ENCODE measurements at regions not wholly inside any gene's neighbourhood (a gene's known extent, or its start where the extent isn't known, plus 50 kb on each side); places are given as distances from the start of the nearest gene placed in this dataset.

DNA sequence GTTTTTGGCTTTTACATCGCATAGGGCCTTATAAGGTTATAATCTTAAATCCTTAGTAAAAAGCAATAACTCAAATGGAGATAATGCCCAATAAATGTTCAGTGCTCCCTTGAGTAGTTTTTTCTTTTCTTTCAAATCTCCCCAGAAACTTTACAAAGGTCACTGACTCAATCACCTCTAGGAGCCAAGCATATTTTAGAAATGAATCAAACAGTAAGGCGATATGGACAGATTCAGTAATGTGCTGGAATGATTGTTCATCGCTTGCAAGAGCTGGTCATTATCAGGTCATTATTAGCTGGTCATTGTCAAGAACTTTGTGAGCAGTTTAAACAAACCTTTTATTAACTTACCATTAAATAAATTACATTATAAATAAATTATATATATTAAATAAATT, 130.4 kb upstream of the SLIT3 start:
- Mint-ChIP-seq H3K27me3 (peaks cover 2% of the 10 kb centered on the region), H3K4me3 (no peak overlapping the region), H3K9me3 (no peaks in the 10 kb centered on the region), H3K27ac (no peak overlapping the region), H3K4me1 (ENCODE audit: low read depth) (no peaks in the 10 kb centered on the region), H3K36me3 (ENCODE audit: low read depth) (no peaks in the 10 kb centered on the region)

- H3K4me1 Mint-ChIP-seq (ENCODE audit: low read depth): no peaks in the 10 kb centered on the region
- H3K4me3 Mint-ChIP-seq: no peak overlapping the region
- no peak overlapping the region for H3K27ac Mint-ChIP-seq
- H3K27me3 Mint-ChIP-seq: peaks cover 3% of the 10 kb centered on the region
- H3K9me3 Mint-ChIP-seq: no peaks in the 10 kb centered on the region
- no peaks in the 10 kb centered on the region for H3K36me3 Mint-ChIP-seq (ENCODE audit: low read depth)
Measured at GRCh38 chr5:169430671-169431070, 129.7 kb upstream of the SLIT3 start.

DNA sequence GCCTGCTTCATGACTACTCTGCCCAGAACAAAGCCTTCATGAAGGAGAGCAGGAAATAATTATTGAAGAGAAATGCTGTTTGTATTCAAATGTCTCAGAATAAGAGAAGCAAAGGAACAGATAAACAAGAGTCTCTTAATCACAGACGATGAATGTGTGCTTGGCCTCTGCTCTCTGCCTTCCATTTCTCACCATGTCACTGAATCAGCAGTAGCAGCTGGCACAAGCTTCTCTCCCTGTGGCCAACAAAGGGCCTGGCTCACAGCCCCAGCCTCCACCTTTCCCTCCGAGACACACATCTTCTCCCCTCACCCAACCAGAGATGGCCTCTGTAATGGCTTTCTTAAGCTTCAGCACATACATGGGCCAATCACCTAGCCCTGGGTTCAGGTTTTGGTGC, 128.1 kb upstream of the SLIT3 start:
- Mint-ChIP-seq H3K4me1 (ENCODE audit: low read depth) (no peaks in the 10 kb centered on the region), H3K27me3 (peaks cover 3% of the 10 kb centered on the region), H3K4me3 (no peak overlapping the region), H3K36me3 (ENCODE audit: low read depth) (no peaks in the 10 kb centered on the region), H3K9me3 (no peaks in the 10 kb centered on the region), H3K27ac (no peak overlapping the region)

GRCh38 chr5:169426784-169427183, 125.8 kb upstream of the SLIT3 start:
- Mint-ChIP-seq H3K4me1 (ENCODE audit: low read depth) (no peaks in the 10 kb centered on the region), H3K27me3 (peaks cover 3% of the 10 kb centered on the region), H3K4me3 (no peak overlapping the region), H3K36me3 (ENCODE audit: low read depth) (no peaks in the 10 kb centered on the region), H3K9me3 (no peaks in the 10 kb centered on the region), H3K27ac (no peak overlapping the region)

- H3K4me3 Mint-ChIP-seq: no peak overlapping the region
- no peaks in the 10 kb centered on the region for H3K9me3 Mint-ChIP-seq
- peaks cover 3% of the 10 kb centered on the region for H3K27me3 Mint-ChIP-seq
- H3K4me1 Mint-ChIP-seq (ENCODE audit: low read depth): no peaks in the 10 kb centered on the region
- no peaks in the 10 kb centered on the region for H3K36me3 Mint-ChIP-seq (ENCODE audit: low read depth)
- H3K27ac Mint-ChIP-seq: no peak overlapping the region
Measured at GRCh38 chr5:169424670-169425378, 123.9 kb upstream of the SLIT3 start.

DNA sequence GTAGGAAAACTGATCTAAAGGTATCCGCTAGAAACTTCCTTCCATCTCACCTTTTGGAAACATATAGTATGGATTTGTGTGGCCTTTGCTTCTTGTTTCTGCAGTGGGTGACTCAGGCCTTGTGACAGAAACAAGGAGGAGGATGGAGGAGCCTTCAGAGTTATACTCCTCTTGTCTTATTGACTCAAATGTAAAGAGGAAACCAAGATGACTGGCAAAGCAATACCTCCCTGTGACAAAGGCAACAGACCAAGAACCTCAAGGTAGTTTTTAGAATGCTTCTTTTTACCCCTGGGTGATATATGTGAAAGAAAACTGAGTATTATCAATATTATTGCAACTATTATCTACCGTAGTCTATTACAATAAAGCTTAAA, 123.3 kb upstream of the SLIT3 start:
- Mint-ChIP-seq H3K36me3 (ENCODE audit: low read depth) (no peaks in the 10 kb centered on the region), H3K27me3 (peaks cover 3% of the 10 kb centered on the region), H3K27ac (no peak overlapping the region), H3K4me1 (ENCODE audit: low read depth) (no peaks in the 10 kb centered on the region), H3K9me3 (no peaks in the 10 kb centered on the region), H3K4me3 (no peak overlapping the region)

- Mint-ChIP-seq H3K4me1 (ENCODE audit: low read depth) (no peaks in the 10 kb centered on the region), H3K27ac (no peak overlapping the region), H3K36me3 (ENCODE audit: low read depth) (no peaks in the 10 kb centered on the region), H3K27me3 (peaks cover 3% of the 10 kb centered on the region), H3K4me3 (no peak overlapping the region), H3K9me3 (no peaks in the 10 kb centered on the region)
Measured at GRCh38 chr5:169423580-169424278, 122.8 kb upstream of the SLIT3 start.

DNA sequence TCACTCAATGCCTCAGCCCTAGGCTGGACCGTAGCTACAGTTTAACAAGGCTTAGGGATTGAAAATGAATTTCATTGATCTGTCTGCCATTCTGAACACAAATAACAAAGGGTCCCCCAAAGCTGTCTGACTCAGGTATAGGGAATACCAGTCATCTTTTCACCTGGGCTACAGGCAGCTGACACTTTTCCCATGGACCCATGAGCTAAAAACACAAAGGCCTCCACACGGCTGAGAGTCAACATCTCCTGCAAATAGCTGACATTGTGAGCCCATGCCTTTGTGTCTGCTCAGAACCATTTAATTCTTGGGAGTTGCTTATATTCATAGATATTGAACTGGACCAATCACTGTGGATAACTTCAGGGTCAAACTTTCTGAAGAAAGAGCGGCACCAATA, 121.1 kb upstream of the SLIT3 start:
- H3K4me3 Mint-ChIP-seq: no peak overlapping the region
- H3K36me3 Mint-ChIP-seq (ENCODE audit: low read depth): no peaks in the 10 kb centered on the region
- H3K27ac Mint-ChIP-seq: no peak overlapping the region
- H3K27me3 Mint-ChIP-seq: peaks cover 3% of the 10 kb centered on the region
- no peaks in the 10 kb centered on the region for H3K9me3 Mint-ChIP-seq
- H3K4me1 Mint-ChIP-seq (ENCODE audit: low read depth): no peaks in the 10 kb centered on the region

DNA sequence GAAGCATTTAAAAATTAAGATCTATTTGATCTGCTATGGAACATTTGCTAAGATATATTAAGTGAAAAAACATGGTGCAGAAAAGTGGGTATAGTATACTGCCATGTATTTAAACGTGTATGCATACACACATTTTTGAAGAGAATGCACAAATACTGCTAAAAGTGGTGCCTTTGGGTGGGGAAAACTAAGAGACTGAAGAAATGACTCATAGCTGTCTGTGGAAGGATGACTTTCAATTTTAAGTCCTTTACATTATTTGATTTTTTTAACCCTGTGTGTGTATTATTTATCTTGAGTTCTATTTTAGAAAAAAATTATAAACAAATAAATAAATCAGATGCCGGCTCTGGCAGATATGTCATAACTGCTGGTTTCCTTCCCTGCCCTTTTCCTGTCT, 120.7 kb upstream of the SLIT3 start:
- no peaks in the 10 kb centered on the region for H3K9me3 Mint-ChIP-seq
- peaks cover 3% of the 10 kb centered on the region for H3K27me3 Mint-ChIP-seq
- no peaks in the 10 kb centered on the region for H3K4me1 Mint-ChIP-seq (ENCODE audit: low read depth)
- H3K27ac Mint-ChIP-seq: no peak overlapping the region
- no peak overlapping the region for H3K4me3 Mint-ChIP-seq
- no peaks in the 10 kb centered on the region for H3K36me3 Mint-ChIP-seq (ENCODE audit: low read depth)

DNA sequence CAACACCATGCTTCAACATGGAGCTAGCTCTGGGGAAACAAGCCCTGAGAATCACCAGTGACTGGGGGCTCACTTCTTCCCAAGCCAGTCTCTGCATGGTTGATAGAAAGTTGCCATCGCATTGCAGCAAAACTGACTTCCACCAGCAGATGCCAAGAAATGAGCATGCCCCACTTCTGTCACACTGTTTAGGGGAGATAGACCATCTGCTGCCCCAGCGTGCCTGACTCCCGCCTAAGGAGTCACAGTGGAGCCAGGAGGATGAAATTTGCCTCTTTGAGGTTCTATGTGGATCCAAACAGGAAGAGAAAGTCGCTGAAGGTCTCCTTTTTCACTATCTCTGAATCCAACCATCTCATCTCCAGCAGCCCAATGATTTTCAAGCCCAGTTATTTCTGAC, 116.7 kb upstream of the SLIT3 start:
- Mint-ChIP-seq H3K4me3 (no peak overlapping the region), H3K9me3 (no peaks in the 10 kb centered on the region), H3K27me3 (no peaks in the 10 kb centered on the region), H3K4me1 (ENCODE audit: low read depth) (no peaks in the 10 kb centered on the region), H3K27ac (no peak overlapping the region), H3K36me3 (ENCODE audit: low read depth) (no peaks in the 10 kb centered on the region)

DNA sequence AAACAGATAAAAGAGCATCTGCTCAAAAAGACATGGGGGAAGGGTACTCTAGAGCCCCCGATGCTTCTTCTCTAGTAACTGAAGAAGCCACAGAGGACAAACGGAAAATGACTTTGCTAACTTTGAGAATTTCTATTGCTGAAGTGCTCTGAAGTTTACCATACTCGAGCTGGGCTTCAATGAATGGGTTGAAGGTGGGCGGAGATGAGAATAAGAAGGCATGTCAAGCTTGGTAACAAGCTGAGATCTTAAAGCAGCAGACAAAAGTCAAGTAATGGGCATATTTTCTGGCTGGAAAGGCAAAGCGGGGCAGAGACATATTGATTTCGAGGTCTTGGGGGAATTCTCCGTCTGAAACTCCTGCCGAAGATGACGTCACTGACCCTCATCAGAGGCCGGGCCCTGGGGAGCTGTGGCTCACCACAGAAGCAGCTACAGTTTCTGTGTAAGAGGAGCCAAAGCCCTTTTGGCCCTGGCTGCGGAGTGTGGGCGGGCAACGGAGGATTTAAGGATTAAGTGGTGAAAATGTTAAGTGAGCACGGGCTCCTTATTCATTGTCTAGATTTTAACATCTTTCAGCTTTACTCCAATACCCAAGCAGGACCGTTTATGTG, 115.8 kb upstream of the SLIT3 start:
- Mint-ChIP-seq H3K27ac (no peak overlapping the region), H3K27me3 (no peaks in the 10 kb centered on the region), H3K4me1 (ENCODE audit: low read depth) (no peaks in the 10 kb centered on the region), H3K9me3 (no peaks in the 10 kb centered on the region), H3K36me3 (ENCODE audit: low read depth) (no peaks in the 10 kb centered on the region), H3K4me3 (no peak overlapping the region)

- Mint-ChIP-seq H3K4me1 (ENCODE audit: low read depth) (no peaks in the 10 kb centered on the region), H3K4me3 (no peak overlapping the region), H3K36me3 (ENCODE audit: low read depth) (no peaks in the 10 kb centered on the region), H3K9me3 (no peaks in the 10 kb centered on the region), H3K27me3 (no peaks in the 10 kb centered on the region), H3K27ac (no peak overlapping the region)
Measured at GRCh38 chr5:169415948-169416347, 115.0 kb upstream of the SLIT3 start.

- no peak overlapping the region for H3K27ac Mint-ChIP-seq
- no peaks in the 10 kb centered on the region for H3K36me3 Mint-ChIP-seq (ENCODE audit: low read depth)
- H3K27me3 Mint-ChIP-seq: no peaks in the 10 kb centered on the region
- no peak overlapping the region for H3K4me3 Mint-ChIP-seq
- no peaks in the 10 kb centered on the region for H3K4me1 Mint-ChIP-seq (ENCODE audit: low read depth)
- H3K9me3 Mint-ChIP-seq: no peaks in the 10 kb centered on the region
Measured at GRCh38 chr5:169415371-169415770, 114.4 kb upstream of the SLIT3 start.

DNA sequence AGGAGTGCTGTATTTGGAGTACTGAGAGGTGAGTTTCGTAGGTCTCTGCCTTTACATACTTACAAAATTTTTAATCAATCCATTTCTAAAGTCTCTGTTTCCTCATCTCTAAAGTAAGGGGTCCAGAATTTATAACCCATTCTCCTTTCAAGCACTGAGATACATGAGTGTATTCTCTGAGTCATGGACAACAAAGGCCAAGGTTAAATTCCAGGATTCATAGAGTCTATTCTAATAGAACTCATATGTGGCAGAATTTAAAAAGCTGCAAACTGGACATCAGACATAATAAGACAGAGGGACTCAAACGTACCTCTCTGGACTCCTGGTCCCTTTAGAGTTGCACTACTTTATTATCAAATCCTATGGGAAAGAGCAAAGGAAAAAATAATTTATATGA, 112.5 kb upstream of the SLIT3 start:
- Mint-ChIP-seq H3K4me3 (no peak overlapping the region), H3K4me1 (ENCODE audit: low read depth) (no peaks in the 10 kb centered on the region), H3K9me3 (no peaks in the 10 kb centered on the region), H3K27ac (no peak overlapping the region), H3K27me3 (no peaks in the 10 kb centered on the region), H3K36me3 (ENCODE audit: low read depth) (no peaks in the 10 kb centered on the region)

DNA sequence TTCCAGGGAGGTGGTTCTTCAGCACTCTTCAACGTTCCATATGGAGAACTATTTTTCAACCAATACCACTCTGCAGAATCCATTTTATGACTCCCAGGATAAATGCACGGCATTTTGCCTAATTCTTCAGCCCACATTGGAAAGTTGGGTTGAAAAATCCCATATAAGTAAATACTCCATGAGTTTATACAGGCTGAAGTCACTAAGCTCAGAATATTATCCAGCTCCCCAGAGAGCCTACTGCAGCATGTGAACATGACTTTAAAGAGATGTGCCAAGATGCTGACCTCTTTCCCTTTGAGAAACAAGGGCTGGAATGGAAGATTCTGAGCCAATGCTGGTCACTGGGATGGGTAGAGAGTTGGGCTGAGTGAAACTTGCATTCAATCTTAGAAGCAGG, 111.9 kb upstream of the SLIT3 start:
- Mint-ChIP-seq H3K27ac (no peak overlapping the region), H3K27me3 (no peaks in the 10 kb centered on the region), H3K4me1 (ENCODE audit: low read depth) (no peaks in the 10 kb centered on the region), H3K36me3 (ENCODE audit: low read depth) (no peaks in the 10 kb centered on the region), H3K4me3 (no peak overlapping the region), H3K9me3 (no peaks in the 10 kb centered on the region)
